ENCODE measurements at regions not wholly inside any gene's neighbourhood (a gene's known extent, or its start where the extent isn't known, plus 50 kb on each side); places are given as distances from the start of the nearest gene placed in this dataset.

DNA sequence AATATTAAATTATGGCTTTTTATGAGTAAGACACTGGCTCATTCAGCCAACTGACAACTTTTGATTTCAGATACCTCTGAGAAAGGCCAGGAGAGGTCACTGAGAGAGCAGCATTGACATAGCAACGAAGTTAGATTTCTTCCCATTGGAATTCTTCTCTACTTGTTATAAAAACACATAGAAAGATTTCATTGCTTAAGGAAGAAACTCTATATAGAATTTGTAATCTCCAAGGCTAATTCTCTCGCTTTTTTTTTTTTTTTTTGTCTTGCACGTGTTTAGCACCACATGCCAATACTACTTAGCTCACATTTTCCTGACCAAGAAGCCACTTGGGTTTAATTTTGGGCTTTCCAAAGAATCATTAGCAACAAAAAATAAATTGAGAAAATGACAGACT lies 233.7 kb downstream of the CALCRL start:
- CTCF ChIA-PET, result no interaction called here
- no peaks in the 10 kb centered on the region for H3K36me3 ChIP-seq (ENCODE audit: control insufficient read depth in 2 of 2, insufficient read depth in 1 of 2, low read length in 2 of 2)

DNA sequence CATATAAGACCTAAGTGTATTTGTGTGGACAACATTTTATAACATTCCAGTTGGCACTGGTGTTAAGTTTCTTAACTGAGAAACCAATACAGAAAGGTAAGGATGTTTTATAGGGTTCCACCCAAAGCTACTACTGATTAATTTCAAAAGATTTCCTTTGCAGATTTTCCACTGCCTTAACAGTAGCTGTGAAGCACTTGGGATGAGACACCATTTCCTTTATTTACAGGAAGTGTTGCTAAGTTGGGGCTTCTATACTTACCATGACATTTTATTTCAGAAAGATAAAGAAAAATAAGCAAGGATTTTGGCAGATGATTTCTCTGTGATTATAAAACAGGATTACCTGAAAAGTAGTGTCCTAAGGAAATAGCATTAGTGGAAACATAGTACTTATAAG lies 234.3 kb downstream of the CALCRL start:
- H3K4me3 ChIP-seq (ENCODE audit: low read depth, low read length), result no peak overlapping the region
- H3K9me3 ChIP-seq (ENCODE audit: control insufficient read depth, insufficient read depth, low read depth, low read length), result no peaks in the 10 kb centered on the region
- H3K36me3 ChIP-seq (ENCODE audit: control insufficient read depth in 2 of 2, insufficient read depth in 1 of 2, low read length in 2 of 2), result no peaks in the 10 kb centered on the region
- no peaks in the 10 kb centered on the region for H3K4me1 ChIP-seq (ENCODE audit: control insufficient read depth, insufficient read depth, low read length)
- H3K27ac ChIP-seq (ENCODE audit: extremely low read depth, low read depth, low read length), result no peak overlapping the region
- POLR2A ChIA-PET, result no interaction called here
- CTCF ChIA-PET, result no interaction called here
- TF ChIP-seq ZNF423 (tag by site-specific recombination; IDR thresholded peaks at IDR 0.05), result no peak
- no peak for TF ChIP-seq ZNF521 (tag by site-specific recombination; IDR thresholded peaks at IDR 0.05)
- TF ChIP-seq MZF1 (tag by site-specific recombination; IDR thresholded peaks at IDR 0.05; ENCODE audit: borderline replicate concordance), result no peak
- TF ChIP-seq ZNF146 (tag by site-specific recombination; IDR thresholded peaks at IDR 0.05), result no peak
- no peak for TF ChIP-seq ZNF624 (tag by site-specific recombination; IDR thresholded peaks at IDR 0.05)
- TF ChIP-seq, protein P1, sequence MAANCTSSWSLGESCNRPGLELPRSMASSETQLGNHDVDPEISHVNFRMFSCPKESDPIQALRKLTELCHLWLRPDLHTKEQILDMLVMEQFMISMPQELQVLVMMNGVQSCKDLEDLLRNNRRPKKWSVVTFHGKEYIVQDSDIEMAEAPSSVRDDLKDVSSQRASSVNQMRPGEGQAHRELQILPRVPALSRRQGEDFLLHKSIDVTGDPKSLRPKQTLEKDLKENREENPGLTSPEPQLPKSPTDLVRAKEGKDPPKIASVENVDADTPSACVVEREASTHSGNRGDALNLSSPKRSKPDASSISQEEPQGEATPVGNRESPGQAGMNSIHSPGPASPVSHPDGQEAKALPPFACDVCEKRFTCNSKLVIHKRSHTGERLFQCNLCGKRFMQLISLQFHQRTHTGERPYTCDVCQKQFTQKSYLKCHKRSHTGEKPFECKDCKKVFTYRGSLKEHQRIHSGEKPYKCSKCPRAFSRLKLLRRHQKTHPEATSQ (tag by site-specific recombination; IDR thresholded peaks at IDR 0.05), result no peak
- TF ChIP-seq ZNF324 (tag by site-specific recombination; IDR thresholded peaks at IDR 0.05), result no peak
- no peak for TF ChIP-seq ZNF112 (tag by site-specific recombination; IDR thresholded peaks at IDR 0.05)
- TF ChIP-seq ZNF223 (tag by site-specific recombination; IDR thresholded peaks at IDR 0.05), result no peak
- TF ChIP-seq, protein P2, sequence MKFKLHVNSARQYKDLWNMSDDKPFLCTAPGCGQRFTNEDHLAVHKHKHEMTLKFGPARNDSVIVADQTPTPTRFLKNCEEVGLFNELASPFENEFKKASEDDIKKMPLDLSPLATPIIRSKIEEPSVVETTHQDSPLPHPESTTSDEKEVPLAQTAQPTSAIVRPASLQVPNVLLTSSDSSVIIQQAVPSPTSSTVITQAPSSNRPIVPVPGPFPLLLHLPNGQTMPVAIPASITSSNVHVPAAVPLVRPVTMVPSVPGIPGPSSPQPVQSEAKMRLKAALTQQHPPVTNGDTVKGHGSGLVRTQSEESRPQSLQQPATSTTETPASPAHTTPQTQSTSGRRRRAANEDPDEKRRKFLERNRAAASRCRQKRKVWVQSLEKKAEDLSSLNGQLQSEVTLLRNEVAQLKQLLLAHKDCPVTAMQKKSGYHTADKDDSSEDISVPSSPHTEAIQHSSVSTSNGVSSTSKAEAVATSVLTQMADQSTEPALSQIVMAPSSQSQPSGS (tag by site-specific recombination; IDR thresholded peaks at IDR 0.05; ENCODE audit: low read depth), result no peak
- TF ChIP-seq, protein P3, sequence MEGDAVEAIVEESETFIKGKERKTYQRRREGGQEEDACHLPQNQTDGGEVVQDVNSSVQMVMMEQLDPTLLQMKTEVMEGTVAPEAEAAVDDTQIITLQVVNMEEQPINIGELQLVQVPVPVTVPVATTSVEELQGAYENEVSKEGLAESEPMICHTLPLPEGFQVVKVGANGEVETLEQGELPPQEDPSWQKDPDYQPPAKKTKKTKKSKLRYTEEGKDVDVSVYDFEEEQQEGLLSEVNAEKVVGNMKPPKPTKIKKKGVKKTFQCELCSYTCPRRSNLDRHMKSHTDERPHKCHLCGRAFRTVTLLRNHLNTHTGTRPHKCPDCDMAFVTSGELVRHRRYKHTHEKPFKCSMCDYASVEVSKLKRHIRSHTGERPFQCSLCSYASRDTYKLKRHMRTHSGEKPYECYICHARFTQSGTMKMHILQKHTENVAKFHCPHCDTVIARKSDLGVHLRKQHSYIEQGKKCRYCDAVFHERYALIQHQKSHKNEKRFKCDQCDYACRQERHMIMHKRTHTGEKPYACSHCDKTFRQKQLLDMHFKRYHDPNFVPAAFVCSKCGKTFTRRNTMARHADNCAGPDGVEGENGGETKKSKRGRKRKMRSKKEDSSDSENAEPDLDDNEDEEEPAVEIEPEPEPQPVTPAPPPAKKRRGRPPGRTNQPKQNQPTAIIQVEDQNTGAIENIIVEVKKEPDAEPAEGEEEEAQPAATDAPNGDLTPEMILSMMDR (tag by site-specific recombination; IDR thresholded peaks at IDR 0.05), result no peak
- TF ChIP-seq, protein P4, sequence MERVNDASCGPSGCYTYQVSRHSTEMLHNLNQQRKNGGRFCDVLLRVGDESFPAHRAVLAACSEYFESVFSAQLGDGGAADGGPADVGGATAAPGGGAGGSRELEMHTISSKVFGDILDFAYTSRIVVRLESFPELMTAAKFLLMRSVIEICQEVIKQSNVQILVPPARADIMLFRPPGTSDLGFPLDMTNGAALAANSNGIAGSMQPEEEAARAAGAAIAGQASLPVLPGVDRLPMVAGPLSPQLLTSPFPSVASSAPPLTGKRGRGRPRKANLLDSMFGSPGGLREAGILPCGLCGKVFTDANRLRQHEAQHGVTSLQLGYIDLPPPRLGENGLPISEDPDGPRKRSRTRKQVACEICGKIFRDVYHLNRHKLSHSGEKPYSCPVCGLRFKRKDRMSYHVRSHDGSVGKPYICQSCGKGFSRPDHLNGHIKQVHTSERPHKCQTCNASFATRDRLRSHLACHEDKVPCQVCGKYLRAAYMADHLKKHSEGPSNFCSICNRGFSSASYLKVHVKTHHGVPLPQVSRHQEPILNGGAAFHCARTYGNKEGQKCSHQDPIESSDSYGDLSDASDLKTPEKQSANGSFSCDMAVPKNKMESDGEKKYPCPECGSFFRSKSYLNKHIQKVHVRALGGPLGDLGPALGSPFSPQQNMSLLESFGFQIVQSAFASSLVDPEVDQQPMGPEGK (tag by site-specific recombination; IDR thresholded peaks at IDR 0.05), result no peak
- no peak for TF ChIP-seq ZNF174 (tag by site-specific recombination; IDR thresholded peaks at IDR 0.05)
- no peak for TF ChIP-seq ZNF768 (tag by site-specific recombination; IDR thresholded peaks at IDR 0.05)
- no peak for TF ChIP-seq MYNN (tag by site-specific recombination; IDR thresholded peaks at IDR 0.05; ENCODE audit: borderline replicate concordance)

More for the DNA sequence above, 233.7 kb downstream of the CALCRL start:
- H3K9me3 ChIP-seq (ENCODE audit: control insufficient read depth, insufficient read depth, low read depth, low read length), result no peaks in the 10 kb centered on the region
- TF ChIP-seq ZNF561 (tag by site-specific recombination; IDR thresholded peaks at IDR 0.05; ENCODE audit: borderline replicate concordance) (no peak), RBAK (tag by site-specific recombination; IDR thresholded peaks at IDR 0.05) (no peak), KLF8 (tag by site-specific recombination; IDR thresholded peaks at IDR 0.05) (no peak)
- TF ChIP-seq, protein P5, sequence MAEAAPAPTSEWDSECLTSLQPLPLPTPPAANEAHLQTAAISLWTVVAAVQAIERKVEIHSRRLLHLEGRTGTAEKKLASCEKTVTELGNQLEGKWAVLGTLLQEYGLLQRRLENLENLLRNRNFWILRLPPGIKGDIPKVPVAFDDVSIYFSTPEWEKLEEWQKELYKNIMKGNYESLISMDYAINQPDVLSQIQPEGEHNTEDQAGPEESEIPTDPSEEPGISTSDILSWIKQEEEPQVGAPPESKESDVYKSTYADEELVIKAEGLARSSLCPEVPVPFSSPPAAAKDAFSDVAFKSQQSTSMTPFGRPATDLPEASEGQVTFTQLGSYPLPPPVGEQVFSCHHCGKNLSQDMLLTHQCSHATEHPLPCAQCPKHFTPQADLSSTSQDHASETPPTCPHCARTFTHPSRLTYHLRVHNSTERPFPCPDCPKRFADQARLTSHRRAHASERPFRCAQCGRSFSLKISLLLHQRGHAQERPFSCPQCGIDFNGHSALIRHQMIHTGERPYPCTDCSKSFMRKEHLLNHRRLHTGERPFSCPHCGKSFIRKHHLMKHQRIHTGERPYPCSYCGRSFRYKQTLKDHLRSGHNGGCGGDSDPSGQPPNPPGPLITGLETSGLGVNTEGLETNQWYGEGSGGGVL (tag by site-specific recombination; IDR thresholded peaks at IDR 0.05), result no peak
- TF ChIP-seq, protein P6, sequence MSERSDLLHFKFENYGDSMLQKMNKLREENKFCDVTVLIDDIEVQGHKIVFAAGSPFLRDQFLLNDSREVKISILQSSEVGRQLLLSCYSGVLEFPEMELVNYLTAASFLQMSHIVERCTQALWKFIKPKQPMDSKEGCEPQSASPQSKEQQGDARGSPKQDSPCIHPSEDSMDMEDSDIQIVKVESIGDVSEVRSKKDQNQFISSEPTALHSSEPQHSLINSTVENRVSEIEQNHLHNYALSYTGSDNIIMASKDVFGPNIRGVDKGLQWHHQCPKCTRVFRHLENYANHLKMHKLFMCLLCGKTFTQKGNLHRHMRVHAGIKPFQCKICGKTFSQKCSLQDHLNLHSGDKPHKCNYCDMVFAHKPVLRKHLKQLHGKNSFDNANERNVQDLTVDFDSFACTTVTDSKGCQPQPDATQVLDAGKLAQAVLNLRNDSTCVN (tag by site-specific recombination; optimal IDR thresholded peaks at IDR 0.05), result no peak
- no peak overlapping the region for H3K4me3 ChIP-seq (ENCODE audit: low read depth, low read length)
- POLR2A ChIA-PET, result no interaction called here
- no peak overlapping the region for H3K27ac ChIP-seq (ENCODE audit: extremely low read depth, low read depth, low read length)
- H3K4me1 ChIP-seq (ENCODE audit: control insufficient read depth, insufficient read depth, low read length), result no peaks in the 10 kb centered on the region

Measured in HEK293 (cell line).